Activated B cell treated with CpG ODN at 0.5 μM for 24 hours (primary cell): ENCODE measurements at regions not wholly inside any gene's neighbourhood (a gene's known extent, or its start where the extent isn't known, plus 50 kb on each side); places are given as distances from the start of the nearest gene placed in this dataset.

Experiments used
- ATAC-seq: fragments of 200-7000 bp; cut with Tn5 transposase; one replicate; pipeline ENCODE4 v1.10.0; 2021; ENCODE audit warnings: low read depth, mild to moderate bottlenecking, moderate library complexity
- CTCF ChIA-PET: fragments of 350-600 bp; sonication (Branson Sonifier 250); formaldehyde crosslinking; loops from one replicate; lab custom pipeline; 2021; ENCODE audit warnings: antibody characterized with exemption; lab: Charles Lee
- POLR2A ChIA-PET: fragments of 350-600 bp; sonication (Branson Sonifier 250); formaldehyde crosslinking; loops from one replicate; lab custom pipeline; 2021; ENCODE audit warnings: antibody characterized with exemption; lab: Charles Lee
- DNase-seq: peaks from one replicate; pipeline ENCODE4 v3.0.0; 2022
- H3K27ac Mint-ChIP-seq: one replicate; pipeline ENCODE4 v1.8.0; 2020; ENCODE audit warnings: mixed read lengths
- H3K27me3 Mint-ChIP-seq: one replicate; pipeline ENCODE4 v1.8.0; 2021; ENCODE audit warnings: mixed read lengths
- H3K36me3 Mint-ChIP-seq: one replicate; pipeline ENCODE4 v1.8.0; 2021; ENCODE audit warnings: low read depth, mixed read lengths
- H3K4me1 Mint-ChIP-seq: one replicate; pipeline ENCODE4 v1.8.0; 2021; ENCODE audit warnings: mixed read lengths
- H3K4me3 Mint-ChIP-seq: one replicate; pipeline ENCODE4 v1.8.0; 2020; ENCODE audit warnings: mild to moderate bottlenecking, mixed read lengths
- H3K9me3 Mint-ChIP-seq: one replicate; pipeline ENCODE4 v1.8.0; 2020; ENCODE audit warnings: mixed read lengths
- intact Hi-C: fragments of 100-400 bp; cut with micrococcal nuclease; formaldehyde crosslinking; loops from one replicate; pipeline ENCODE4 v1.15.1; 2024
- TF ChIP-seq, protein P1 (sequence below): fragments of 200-600 bp; IDR thresholded peaks from one replicate; pipeline ENCODE4 v1.8.0; 2022; ENCODE audit warnings: antibody characterized with exemption, mild to moderate bottlenecking

DNA sequence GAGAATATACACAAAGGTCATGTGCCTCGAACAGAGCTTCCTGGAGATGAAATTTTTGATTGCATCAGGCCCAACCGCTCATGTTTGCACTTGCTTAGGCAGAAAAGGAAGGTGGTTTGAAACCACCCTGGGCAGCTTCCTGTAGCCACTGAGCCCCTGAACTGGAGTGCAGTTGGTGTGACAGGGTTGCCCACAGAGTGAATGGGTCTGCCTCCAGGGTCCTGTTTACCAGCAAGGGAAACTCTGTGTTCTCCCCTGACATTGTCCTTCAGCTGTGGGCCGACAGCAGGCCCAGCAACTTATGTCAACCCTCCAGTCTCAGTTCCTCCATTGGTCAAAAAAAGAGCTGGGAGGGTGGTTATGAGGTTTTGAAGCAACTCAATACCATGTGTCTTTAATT lies 289.6 kb downstream of the KIF4B start:
- no peaks in the 10 kb centered on the region for H3K36me3 Mint-ChIP-seq
- H3K4me3 Mint-ChIP-seq, result no peak overlapping the region
- H3K27me3 Mint-ChIP-seq, result no peaks in the 10 kb centered on the region
- intact Hi-C loops, result no loop called here
- no peak overlapping the region for H3K27ac Mint-ChIP-seq
- TF ChIP-seq, protein P1, sequence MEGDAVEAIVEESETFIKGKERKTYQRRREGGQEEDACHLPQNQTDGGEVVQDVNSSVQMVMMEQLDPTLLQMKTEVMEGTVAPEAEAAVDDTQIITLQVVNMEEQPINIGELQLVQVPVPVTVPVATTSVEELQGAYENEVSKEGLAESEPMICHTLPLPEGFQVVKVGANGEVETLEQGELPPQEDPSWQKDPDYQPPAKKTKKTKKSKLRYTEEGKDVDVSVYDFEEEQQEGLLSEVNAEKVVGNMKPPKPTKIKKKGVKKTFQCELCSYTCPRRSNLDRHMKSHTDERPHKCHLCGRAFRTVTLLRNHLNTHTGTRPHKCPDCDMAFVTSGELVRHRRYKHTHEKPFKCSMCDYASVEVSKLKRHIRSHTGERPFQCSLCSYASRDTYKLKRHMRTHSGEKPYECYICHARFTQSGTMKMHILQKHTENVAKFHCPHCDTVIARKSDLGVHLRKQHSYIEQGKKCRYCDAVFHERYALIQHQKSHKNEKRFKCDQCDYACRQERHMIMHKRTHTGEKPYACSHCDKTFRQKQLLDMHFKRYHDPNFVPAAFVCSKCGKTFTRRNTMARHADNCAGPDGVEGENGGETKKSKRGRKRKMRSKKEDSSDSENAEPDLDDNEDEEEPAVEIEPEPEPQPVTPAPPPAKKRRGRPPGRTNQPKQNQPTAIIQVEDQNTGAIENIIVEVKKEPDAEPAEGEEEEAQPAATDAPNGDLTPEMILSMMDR, result no peak
- ATAC-seq, result no peak
- H3K4me1 Mint-ChIP-seq, result no peaks in the 10 kb centered on the region
- ChIA-PET CTCF (no interaction called here), POLR2A (no interaction called here)
- DNase-seq, result no peak
- no peaks in the 10 kb centered on the region for H3K9me3 Mint-ChIP-seq

DNA sequence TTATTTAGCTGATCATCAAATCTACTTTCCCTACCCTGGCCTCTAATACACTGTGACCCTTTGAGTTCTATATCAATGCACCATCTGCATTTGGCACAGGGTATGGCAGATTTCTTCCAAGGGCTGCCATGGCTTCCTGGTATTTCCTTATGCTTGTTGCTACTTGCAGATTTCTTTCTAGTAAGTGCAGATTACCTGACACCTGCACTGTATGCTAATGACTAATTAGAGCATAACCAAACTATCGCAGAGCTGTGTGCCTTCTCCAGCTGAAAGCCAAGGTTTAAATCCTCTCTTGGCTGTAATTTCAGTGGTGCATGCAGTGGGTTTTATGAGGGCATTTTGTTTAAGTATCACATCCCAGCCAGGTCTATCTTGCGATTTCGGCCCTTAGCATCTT lies 293.7 kb downstream of the KIF4B start:
- TF ChIP-seq, protein P1, result no peak
- Mint-ChIP-seq H3K27ac (no peak overlapping the region), H3K4me3 (no peak overlapping the region), H3K9me3 (no peaks in the 10 kb centered on the region), H3K27me3 (no peaks in the 10 kb centered on the region), H3K36me3 (no peaks in the 10 kb centered on the region), H3K4me1 (no peaks in the 10 kb centered on the region)
- CTCF ChIA-PET, result no interaction called here
- intact Hi-C loops, result no loop called here
- ATAC-seq, result no peak
- POLR2A ChIA-PET, result no interaction called here
- no peak for DNase-seq

DNA sequence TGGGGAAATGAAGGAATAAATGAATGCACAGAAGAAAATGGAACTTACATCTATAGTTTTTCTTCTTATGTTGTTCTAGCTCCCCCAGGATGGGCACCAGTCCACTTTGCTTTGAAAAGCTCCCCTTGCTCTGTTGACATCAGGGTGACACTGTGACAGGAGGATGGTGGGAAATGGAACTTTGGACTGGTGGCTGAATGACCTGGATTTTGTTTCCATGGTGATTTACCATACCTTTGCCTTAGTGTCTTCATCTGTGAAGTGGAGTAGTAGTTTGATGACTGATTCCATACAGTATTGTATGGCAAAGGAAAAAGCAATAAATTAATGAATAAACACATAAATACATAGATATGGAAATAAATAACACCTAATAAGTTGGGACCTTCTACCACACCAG lies 294.7 kb downstream of the KIF4B start:
- no peak overlapping the region for H3K27ac Mint-ChIP-seq
- no peaks in the 10 kb centered on the region for H3K27me3 Mint-ChIP-seq
- no peaks in the 10 kb centered on the region for H3K9me3 Mint-ChIP-seq

DNA sequence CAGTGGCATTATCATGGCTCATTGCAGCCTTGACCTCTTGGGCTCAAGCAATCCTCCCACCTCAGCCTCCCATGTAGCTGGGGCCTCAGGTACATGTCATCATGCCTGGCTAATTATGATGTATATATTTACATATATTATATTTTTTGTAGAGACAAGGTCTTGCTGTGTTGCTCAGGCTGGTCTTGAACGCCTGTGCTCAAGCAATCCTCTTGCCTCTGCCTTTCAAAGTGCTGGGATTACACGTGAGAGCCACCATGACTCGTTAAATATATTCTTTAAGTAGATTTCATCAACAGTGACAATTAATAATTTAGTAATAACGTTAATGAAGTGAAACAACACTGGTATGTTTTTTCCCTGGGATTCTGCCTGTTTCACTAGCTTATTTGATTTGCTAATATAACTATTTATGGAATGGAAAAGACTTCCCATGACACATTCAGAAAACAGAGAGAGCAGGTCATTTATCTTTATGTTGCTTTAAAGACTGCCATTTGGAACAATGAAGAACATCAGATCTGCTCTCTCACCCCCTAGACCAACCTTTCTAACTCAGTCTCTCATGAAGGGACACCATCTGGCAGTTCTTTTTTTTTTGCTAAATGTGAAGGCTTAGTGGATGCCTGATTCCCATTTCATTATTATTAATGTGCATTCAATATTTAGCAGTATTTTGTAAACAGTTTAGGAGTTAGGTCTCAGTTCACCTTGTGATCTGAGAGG lies 295.6 kb downstream of the KIF4B start:
- intact Hi-C loops, result no loop called here
- CTCF ChIA-PET, result no interaction called here
- ATAC-seq, result no peak
- H3K4me1 Mint-ChIP-seq, result no peaks in the 10 kb centered on the region
- H3K9me3 Mint-ChIP-seq, result no peaks in the 10 kb centered on the region
- no peaks in the 10 kb centered on the region for H3K36me3 Mint-ChIP-seq
- TF ChIP-seq, protein P1, result no peak
- no peaks in the 10 kb centered on the region for H3K27me3 Mint-ChIP-seq
- no peak for DNase-seq
- POLR2A ChIA-PET, result no interaction called here
- no peak overlapping the region for H3K4me3 Mint-ChIP-seq
- H3K27ac Mint-ChIP-seq, result no peak overlapping the region

More for the DNA sequence above, 294.7 kb downstream of the KIF4B start:
- no peaks in the 10 kb centered on the region for H3K36me3 Mint-ChIP-seq
- ATAC-seq (no peak), DNase-seq (no peak)
- no peaks in the 10 kb centered on the region for H3K4me1 Mint-ChIP-seq
- POLR2A ChIA-PET, result no interaction called here
- H3K4me3 Mint-ChIP-seq, result no peak overlapping the region
- TF ChIP-seq, protein P1, result no peak
- intact Hi-C loops, result no loop called here
- CTCF ChIA-PET, result no interaction called here

DNA sequence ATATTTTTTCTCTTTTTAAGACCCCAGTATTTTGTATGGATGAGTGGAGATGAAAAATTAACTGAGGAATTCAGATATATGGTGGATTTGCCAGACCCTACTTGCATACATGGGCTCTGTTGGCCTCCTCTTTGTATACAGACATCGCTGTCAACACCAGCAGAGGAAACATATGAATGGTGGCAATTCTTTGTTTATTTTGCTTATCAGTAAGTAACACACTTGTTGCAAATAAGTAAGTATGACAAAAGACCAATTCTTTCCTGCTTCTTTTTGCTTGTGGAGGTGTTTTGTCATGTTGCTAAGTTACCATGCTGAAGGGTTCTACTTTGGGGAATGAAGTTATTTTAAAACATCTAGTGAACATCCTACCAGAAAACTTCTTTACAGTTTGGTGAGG lies 298.2 kb downstream of the KIF4B start:
- ATAC-seq, result no peak
- intact Hi-C loops, result no loop called here
- Mint-ChIP-seq H3K4me1 (no peaks in the 10 kb centered on the region), H3K4me3 (no peak overlapping the region), H3K9me3 (no peaks in the 10 kb centered on the region), H3K27me3 (no peaks in the 10 kb centered on the region), H3K36me3 (no peaks in the 10 kb centered on the region), H3K27ac (no peak overlapping the region)
- CTCF ChIA-PET, result no interaction called here
- DNase-seq, result no peak
- TF ChIP-seq, protein P1, result no peak
- POLR2A ChIA-PET, result no interaction called here
